Activated T-cell treated with anti-CD3 and anti-CD28 coated beads, Interleukin-2, amount 50 U/mL, for 24 hours (primary cell): ENCODE measurements at regions not wholly inside any gene's neighbourhood (a gene's known extent, or its start where the extent isn't known, plus 50 kb on each side); places are given as distances from the start of the nearest gene placed in this dataset.

Experiments used
- DNase-seq: peaks from one replicate; pipeline ENCODE4 v3.0.0-alpha.2; 2020
- H3K27ac Mint-ChIP-seq: 2 replicates; pipeline ENCODE4 v1.8.0; 2020; ENCODE audit warnings: mild to moderate bottlenecking, mixed read lengths
- H3K27me3 Mint-ChIP-seq: 2 replicates; pipeline ENCODE4 v1.8.0; 2020; ENCODE audit warnings: mixed read lengths
- H3K36me3 Mint-ChIP-seq: 2 replicates; pipeline ENCODE4 v1.8.0; 2020; ENCODE audit warnings: low read depth, mixed read lengths
- H3K4me1 Mint-ChIP-seq: 2 replicates; pipeline ENCODE4 v1.8.0; 2020; ENCODE audit warnings: low read depth, mixed read lengths
- H3K4me3 Mint-ChIP-seq: 2 replicates; pipeline ENCODE4 v1.8.0; 2020; ENCODE audit warnings: mild to moderate bottlenecking, moderate library complexity, mixed read lengths
- H3K9me3 Mint-ChIP-seq: 2 replicates; pipeline ENCODE4 v1.8.0; 2020; ENCODE audit warnings: mixed read lengths

GRCh38 chr13:24106429-24106828, 54.1 kb upstream of the SPATA13 start:
- DNase-seq, result no peak
- H3K9me3 Mint-ChIP-seq, result no peaks in the 10 kb centered on the region
- H3K27ac Mint-ChIP-seq, result no peak overlapping the region
- H3K4me1 Mint-ChIP-seq, result no peaks in the 10 kb centered on the region
- no peaks in the 10 kb centered on the region for H3K36me3 Mint-ChIP-seq
- H3K27me3 Mint-ChIP-seq, result peaks cover 20% of the 10 kb centered on the region
- no peak overlapping the region for H3K4me3 Mint-ChIP-seq

DNA sequence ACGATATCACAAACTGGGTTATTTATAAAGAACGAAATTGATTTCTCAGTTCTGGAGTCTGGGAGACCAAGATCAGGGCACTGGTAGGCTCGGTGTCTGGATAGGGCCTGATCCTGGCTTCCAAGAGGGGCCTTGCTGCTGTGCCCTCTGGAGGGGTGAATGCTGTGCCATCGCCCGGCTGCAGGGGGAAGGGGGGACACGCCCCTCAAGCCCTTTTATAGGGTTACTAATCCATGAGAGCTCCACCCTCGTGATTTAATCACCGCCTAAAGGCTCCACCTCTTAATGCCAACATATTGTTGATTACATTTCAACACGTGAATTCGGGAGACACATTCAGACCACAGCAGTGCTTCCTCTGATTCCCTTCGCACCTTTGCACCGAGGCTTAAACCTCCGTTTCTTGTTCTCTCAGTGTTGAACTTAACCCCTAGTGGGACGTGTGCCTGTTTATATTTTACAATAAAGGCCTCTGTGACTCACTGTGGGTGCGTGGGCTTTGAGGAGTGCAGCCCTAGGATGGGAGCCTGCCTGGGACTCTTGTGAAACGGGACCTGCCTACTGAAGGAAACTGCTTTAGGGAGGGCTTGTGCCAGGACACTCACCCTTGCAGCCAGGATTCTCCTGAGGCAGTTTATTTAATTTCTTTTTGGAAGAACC, 52.4 kb upstream of the SPATA13 start:
- H3K27me3 Mint-ChIP-seq, result peaks cover 21% of the 10 kb centered on the region

GRCh38 chr13:24108615-24108965, 51.9 kb upstream of the SPATA13 start:
- H3K4me3 Mint-ChIP-seq, result no peak overlapping the region
- H3K9me3 Mint-ChIP-seq, result no peaks in the 10 kb centered on the region
- no peaks in the 10 kb centered on the region for H3K4me1 Mint-ChIP-seq
- H3K36me3 Mint-ChIP-seq, result no peaks in the 10 kb centered on the region
- no peak for DNase-seq
- H3K27ac Mint-ChIP-seq, result no peak overlapping the region
- peaks cover 19% of the 10 kb centered on the region for H3K27me3 Mint-ChIP-seq

More for the DNA sequence above, 52.4 kb upstream of the SPATA13 start:
- H3K9me3 Mint-ChIP-seq, result no peaks in the 10 kb centered on the region
- no peak overlapping the region for H3K4me3 Mint-ChIP-seq
- no peaks in the 10 kb centered on the region for H3K36me3 Mint-ChIP-seq
- no peaks in the 10 kb centered on the region for H3K4me1 Mint-ChIP-seq
- DNase-seq, result no peak
- no peak overlapping the region for H3K27ac Mint-ChIP-seq

- H3K36me3 Mint-ChIP-seq, result no peaks in the 10 kb centered on the region
- peaks cover 22% of the 10 kb centered on the region for H3K27me3 Mint-ChIP-seq
- no peak overlapping the region for H3K27ac Mint-ChIP-seq
- no peaks in the 10 kb centered on the region for H3K4me1 Mint-ChIP-seq
- no peak overlapping the region for H3K4me3 Mint-ChIP-seq
- DNase-seq, result no peak
- H3K9me3 Mint-ChIP-seq, result no peaks in the 10 kb centered on the region
Observed at GRCh38 chr13:24110011-24110410, 50.5 kb upstream of the SPATA13 start.
